Motor neuron (in vitro differentiated cells): ENCODE measurements at regions not wholly inside any gene's neighbourhood (a gene's known extent, or its start where the extent isn't known, plus 50 kb on each side); places are given as distances from the start of the nearest gene placed in this dataset.

Experiments
- ATAC-seq, 8 experiments: fragments of 200-7000 bp; cut with Tn5 transposase; replicated peaks in 6 of 8; 2 replicates each; pipeline ENCODE4 v1.8.0; 2021; ENCODE audit warnings: mild to moderate bottlenecking in 8 of 8, moderate library complexity in 8 of 8
- H3K27ac ChIP-seq, 2 donors: fragments of 250-450 bp; sonication (Bioruptor Pico); 2 replicates each; pipeline ENCODE4 v1.9.0; 2021; ENCODE audit warnings: antibody characterized with exemption in 2 of 2, mild to moderate bottlenecking in 2 of 2, moderate library complexity in 1 of 2
- H3K4me1 ChIP-seq, 2 donors: fragments of 250-450 bp; sonication (Bioruptor Pico); replicated peaks in 1 of 2; 2 replicates each; pipeline ENCODE4 v1.6.1; 2021; ENCODE audit warnings: antibody characterized with exemption in 2 of 2, mild to moderate bottlenecking in 2 of 2, moderate library complexity in 1 of 2
- H3K4me3 ChIP-seq, 5 donors: fragments of 250-450 bp; sonication (Bioruptor Pico); 2 replicates each; pipeline ENCODE4 v1.9.0; 2021; ENCODE audit warnings: antibody characterized with exemption in 5 of 5, mild to moderate bottlenecking in 5 of 5, moderate library complexity in 4 of 5
- WGBS, 10 experiments: fragments of 450-650 bp; shearing (Covaris generic); methylation state at CpG; one replicate each; pipeline ENCODE4 v1.0.0; 2022; 5-methylcytosine and 5-hydroxymethylcytosine counted together
- in situ Hi-C, 9 experiments: fragments of 400-800 bp; cut with MboI; loops; one replicate each; pipeline ENCODE4 v1.15.0; 2021; ENCODE audit warnings: low sequenced_read_pairs in 9 of 9, low pct_unique_long_range_greater_than_20kb in 2 of 9; ENCODE audit not compliant: unreplicated experiment in 9 of 9

DNA sequence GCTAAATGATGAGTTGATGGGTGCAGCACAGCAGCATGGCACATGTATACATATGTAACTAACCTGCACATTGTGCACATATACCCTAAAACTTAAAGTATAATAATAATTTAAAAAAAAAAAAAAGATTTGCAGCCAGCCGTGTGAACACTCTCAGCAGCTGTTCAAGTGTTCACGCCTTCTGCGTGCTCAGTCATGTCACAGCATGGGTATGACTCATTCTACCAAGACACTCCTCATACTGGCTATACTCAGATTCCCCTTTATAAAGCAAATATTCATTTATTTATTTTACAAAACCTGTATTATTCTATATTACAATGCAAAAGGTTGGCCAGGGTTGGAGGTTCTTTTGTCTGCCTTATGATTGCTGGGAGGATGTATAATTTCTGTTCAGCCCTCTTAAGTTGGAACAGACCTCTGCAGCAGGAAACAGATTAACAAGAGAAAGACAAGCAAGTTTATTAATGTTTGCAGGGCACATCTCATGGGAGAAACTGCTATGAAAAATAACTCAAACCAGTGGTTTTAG lies 1230.6 kb upstream of the CHAC2 start:
- ATAC-seq = peak in 2 of 8 experiments; percentile 45

DNA sequence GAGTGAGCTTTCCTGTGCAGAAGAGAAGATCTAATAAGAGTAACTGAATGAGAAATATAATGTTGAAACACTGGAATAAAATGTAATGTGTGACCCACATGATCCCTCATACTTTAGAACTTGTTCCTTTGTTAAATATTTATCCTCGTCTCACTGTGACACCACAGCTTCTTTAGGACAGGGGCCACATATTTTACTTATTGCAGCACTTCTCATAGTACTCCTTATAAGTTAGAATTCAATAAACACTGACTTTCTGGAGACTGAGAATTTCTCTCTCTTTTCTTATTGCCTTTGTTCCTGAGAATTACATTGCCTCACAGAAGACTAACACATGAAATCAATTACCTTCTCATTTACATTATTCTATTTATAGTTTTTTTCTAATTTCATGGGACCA lies 1234.6 kb upstream of the CHAC2 start:
- Histone ChIP-seq H3K4me1 (no peaks in the 10 kb centered on the region), H3K4me3 (no peak overlapping the region), H3K27ac (no peak overlapping the region)
- ATAC-seq = peak in 1 of 8 experiments; percentile 49
- in situ Hi-C loops = no loop called here
- 0 to 100% (median 86%) methylated on average over 1 of the region's 1 CpG; no CpG with 5 or more reads in 7 of the 10 experiments for WGBS, 10 experiments

More for the DNA sequence above, 1230.6 kb upstream of the CHAC2 start:
- WGBS, 10 experiments = 48 to 80% methylated on average over 1 to 2 of the region's 3 CpGs; no CpG with 5 or more reads in 8 of the 10 experiments
- in situ Hi-C loops = no loop called here
- H3K4me1 ChIP-seq = no peaks in the 10 kb centered on the region
- H3K27ac ChIP-seq = no peak overlapping the region
- H3K4me3 ChIP-seq = no peak overlapping the region

DNA sequence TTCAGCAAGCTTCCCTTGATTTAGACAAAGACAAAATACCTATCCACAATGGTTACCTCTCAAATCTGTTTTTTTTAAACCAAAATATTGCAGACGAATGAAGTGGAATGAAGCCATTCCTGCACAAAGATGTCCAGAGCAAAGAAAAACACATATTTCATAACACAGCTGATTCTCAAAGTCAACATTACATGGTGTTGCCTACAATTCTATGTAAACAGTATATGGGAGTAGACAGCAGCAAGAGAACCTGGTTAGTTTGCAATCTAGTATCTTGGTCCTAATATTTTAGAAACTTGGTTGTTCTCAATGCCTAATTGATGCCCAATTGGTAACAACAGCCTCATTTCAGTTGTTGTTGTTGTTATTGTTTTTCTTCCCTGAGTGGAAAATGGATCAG lies 1240.9 kb upstream of the CHAC2 start:
- H3K4me1 ChIP-seq = no peaks in the 10 kb centered on the region
- in situ Hi-C loops = no loop called here
- 0 to 100% (median 100%) methylated on average over 1 of the region's 1 CpG; no CpG with 5 or more reads in 5 of the 10 experiments for WGBS, 10 experiments
- no peak for ATAC-seq
- no peak overlapping the region for H3K27ac ChIP-seq
- H3K4me3 ChIP-seq = no peak overlapping the region

DNA sequence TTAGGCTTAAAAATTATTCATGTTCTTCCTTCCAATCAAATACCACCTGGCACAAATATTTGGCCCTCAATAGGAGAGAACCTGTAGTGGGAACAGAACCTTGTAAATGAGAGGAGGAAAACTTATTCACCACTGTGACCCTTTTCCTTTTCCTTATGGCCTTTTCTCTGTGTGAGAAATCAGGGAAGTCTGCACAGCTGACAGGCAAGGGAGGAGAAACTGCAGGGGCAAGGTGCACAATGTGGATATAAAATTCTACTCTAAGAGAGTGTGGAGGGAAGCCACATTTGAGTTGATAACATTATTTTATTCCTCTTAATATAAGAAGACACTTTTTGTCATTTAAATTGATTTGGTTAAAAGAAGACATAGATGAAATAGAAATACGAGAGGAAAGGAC lies 1247.0 kb upstream of the CHAC2 start:
- 0 to 86% (median 66%) methylated on average over 1 of the region's 1 CpG; no CpG with 5 or more reads in 2 of the 10 experiments for WGBS, 10 experiments
- Histone ChIP-seq H3K4me1 (no peaks in the 10 kb centered on the region), H3K4me3 (no peak overlapping the region), H3K27ac (no peak overlapping the region)
- no peak for ATAC-seq
- in situ Hi-C loops = no loop called here

DNA sequence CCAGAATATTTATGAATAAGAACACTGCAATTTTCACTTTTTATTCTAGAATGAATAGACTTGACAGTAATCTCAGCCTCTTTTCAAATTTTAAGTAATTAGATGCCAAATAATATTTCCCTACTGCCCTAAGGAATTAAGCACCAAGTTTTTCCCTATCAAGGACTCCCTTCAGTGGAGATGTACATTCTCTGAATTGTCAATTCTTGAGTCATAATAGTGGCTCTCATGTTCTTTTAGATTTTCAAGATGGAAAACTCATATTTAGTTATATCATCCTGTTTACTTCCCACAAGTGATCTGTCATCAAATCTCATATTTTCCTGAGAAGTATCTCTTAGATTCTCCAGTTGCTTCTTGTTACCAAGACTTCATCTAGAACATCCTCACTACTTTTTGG lies 1248.9 kb upstream of the CHAC2 start:
- H3K4me3 ChIP-seq = no peak overlapping the region
- no peaks in the 10 kb centered on the region for H3K4me1 ChIP-seq
- no peak for ATAC-seq
- H3K27ac ChIP-seq = no peak overlapping the region
- in situ Hi-C loops = no loop called here

DNA sequence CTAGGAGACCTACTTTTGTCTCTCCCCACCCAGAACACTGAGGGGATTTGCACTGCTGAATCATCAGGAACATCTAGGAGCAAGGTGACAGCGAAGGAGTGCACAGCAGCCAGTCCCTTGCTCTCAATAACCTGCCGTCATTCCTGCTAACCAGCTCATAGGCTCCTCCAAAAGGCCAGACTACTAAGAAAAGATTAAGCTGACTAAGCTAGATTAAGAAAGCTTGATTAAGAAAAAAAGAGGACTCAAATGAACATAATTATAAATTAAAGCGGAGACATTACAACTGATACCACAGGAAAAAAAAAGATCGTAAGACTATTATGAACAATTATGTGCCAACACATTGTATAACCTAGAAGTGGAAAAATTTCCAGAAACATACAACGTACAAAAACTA lies 1254.8 kb upstream of the CHAC2 start:
- WGBS, 10 experiments = 12 to 100% (median 84%) methylated on average over 1 to 5 of the region's 5 CpGs
- Histone ChIP-seq H3K4me3 (no peak overlapping the region), H3K4me1 (no peaks in the 10 kb centered on the region), H3K27ac (no peak overlapping the region)
- no peak for ATAC-seq
- in situ Hi-C loops = no loop called here

DNA sequence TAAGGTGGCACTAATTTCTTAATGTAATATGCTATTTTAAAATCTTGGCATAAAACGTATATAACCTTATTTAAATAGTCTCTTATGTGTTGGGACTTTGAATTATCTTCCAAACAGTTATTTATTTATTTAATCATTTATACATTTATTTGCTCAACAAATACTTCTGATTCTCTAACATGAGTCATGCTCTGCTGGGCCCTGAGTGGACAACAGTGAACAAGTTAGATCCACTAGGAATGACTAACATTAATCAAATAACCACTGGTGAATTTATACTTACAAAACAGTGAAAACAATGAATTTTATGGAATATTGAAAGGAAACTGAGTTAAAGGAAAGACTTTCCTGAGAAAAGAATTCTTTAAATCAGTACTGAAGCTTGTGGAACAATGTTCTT lies 1257.2 kb upstream of the CHAC2 start:
- Histone ChIP-seq H3K4me3 (no peak overlapping the region), H3K4me1 (no peaks in the 10 kb centered on the region), H3K27ac (no peak overlapping the region)
- WGBS, 10 experiments = 0 to 100% (median 83%) methylated on average over 1 of the region's 1 CpG
- in situ Hi-C loops = no loop called here
- no peak for ATAC-seq

DNA sequence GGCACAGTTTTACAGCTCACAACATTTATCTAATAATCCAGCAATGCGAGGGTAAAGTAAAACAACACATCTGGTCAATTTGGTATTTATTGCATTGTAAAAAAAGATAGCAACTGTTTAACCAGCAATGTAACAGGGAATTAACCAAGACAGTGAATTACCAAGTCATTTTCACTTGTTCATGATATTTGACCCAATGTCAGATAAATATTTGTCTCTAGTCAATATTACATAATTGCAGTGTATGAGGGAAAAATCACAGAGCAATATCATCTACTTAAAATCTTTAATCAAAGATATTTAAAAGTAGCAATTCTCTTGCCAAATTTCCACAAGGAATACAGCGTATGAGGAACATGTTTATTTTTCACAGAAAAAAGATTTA lies 1265.1 kb upstream of the CHAC2 start:
- 0 to 100% (median 92%) methylated on average over 1 to 2 of the region's 2 CpGs for WGBS, 10 experiments
- in situ Hi-C loops = loop anchor here in 1 of 9 experiments (10.0 kb wide), 1 partner anchor 62 kb away; no protein-coding TSS in a partner anchor
- Histone ChIP-seq H3K4me1 (no peaks in the 10 kb centered on the region), H3K4me3 (no peak overlapping the region), H3K27ac (no peak overlapping the region)
- no peak for ATAC-seq

DNA sequence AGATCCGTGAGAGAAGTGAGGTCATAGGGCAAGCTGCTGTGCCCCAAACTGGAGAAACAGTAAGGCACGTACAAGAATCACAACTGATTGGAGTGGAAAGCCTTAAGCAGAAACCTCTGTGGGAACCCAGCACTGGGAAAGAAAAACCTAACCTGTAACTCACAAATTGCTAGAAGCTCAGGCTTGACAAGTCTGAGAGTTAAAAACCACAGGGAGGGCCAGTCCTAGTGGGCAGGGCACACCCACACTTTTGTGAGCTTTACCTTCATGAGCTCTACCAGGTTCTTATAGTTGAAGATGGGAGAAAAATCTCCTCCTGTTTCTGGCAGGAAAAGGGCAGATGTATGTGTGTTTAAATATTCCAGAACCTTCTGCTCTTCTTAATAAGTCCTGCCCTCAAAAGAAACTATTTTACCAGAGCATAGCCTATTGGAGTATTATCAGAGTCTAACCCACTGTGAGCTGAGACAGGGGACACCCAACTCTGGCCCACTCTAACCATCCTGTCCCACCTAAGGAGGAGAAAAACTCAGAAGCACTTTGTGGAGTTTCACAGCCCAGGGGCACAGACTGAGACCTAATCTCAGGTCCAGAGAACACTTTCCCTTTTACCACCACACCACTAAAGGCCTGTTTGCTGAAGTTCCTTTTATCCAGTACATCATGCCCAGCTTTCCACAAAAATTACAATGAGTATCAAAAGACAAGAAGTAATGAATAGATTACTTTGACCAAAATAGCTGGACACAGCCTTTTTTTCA lies 1265.7 kb upstream of the CHAC2 start:
- Histone ChIP-seq H3K4me1 (no peaks in the 10 kb centered on the region), H3K27ac (no peak overlapping the region), H3K4me3 (no peak overlapping the region)
- WGBS, 10 experiments = 0 to 100% (median 68%) methylated on average over 1 to 2 of the region's 2 CpGs; no CpG with 5 or more reads in 2 of the 10 experiments
- no peak for ATAC-seq
- in situ Hi-C loops = loop anchor here in 1 of 9 experiments (10.0 kb wide), 1 partner anchor 63 kb away; no protein-coding TSS in a partner anchor

DNA sequence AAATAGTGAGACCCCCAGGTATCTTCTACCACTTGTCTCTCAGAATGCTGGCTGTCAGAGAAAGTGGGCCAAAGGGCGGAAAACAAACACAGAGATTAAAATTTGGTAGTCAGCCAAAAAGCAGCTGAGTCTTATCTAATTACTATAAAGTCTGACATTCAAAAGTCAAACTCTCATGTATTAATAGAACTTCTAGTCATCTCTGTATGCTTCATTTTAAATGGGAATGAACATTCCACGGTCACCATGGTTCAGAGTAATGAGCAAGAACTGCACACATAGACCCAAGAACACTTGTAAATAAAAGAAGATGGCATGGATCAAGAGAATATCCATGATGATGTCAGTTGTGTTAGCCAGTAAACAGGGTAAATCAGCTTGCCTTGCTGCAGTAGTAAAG lies 1267.0 kb upstream of the CHAC2 start:
- WGBS, 10 experiments = 6 to 100% (median 83%) methylated on average over 1 to 2 of the region's 2 CpGs
- Histone ChIP-seq H3K4me1 (no peaks in the 10 kb centered on the region), H3K27ac (no peak overlapping the region), H3K4me3 (no peak overlapping the region)
- in situ Hi-C loops = loop anchor here in 1 of 9 experiments (10.0 kb wide), 1 partner anchor 64 kb away; no protein-coding TSS in a partner anchor
- ATAC-seq = no peak

DNA sequence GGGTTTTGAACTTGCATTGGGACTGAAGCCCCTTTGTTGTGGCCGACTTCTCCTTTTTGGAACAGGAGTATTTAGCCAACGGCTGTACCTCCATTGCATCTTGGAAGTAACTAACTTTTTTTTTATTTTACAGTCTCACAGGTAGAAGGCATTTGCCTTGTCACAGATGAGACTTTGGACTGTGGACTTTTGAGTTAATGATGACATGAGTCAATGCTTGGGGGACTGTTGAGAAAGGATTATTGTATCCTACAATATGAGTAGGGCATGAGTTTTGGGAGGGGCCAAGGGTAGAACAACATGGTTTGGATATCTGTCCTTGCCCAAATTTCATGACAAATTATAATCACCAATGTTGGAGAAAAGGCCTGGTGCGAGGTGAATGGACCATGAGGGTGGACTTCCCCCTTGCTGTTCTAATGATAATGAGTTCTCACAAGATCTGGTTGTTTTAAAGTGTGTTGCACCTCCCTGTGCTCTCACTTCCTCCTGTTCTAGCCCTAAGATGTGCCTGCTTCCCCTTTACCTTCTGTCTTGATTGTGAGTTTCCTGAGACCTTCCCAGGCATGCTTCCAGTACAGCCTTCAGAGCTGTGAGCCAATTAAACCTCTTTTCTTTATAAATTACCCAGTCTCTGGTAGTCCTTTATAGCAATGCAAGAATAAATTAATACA lies 1269.4 kb upstream of the CHAC2 start:
- Histone ChIP-seq H3K27ac (no peak overlapping the region), H3K4me3 (no peak overlapping the region), H3K4me1 (no peaks in the 10 kb centered on the region)
- 0 to 100% (median 53%) methylated on average over 1 to 3 of the region's 3 CpGs; no CpG with 5 or more reads in 4 of the 10 experiments for WGBS, 10 experiments
- ATAC-seq = no peak
- in situ Hi-C loops = no loop called here

DNA sequence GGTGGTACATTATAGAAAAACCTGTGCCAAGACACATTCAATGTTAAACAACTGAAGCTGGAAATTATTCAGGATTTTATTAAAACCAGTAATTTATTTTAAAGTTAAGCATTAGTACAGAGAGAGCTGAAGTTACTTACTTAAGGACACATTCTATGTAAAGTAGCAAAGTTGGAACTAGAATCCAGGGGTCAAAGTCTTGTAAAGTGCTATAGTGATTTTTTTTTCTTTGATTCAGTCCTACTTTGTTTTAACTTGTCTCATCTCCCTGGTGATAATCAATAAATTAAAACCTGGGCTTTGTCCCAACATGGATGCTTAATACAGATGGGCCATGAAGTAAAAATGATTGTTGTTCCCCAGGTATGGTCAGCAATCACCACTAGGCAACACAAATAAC lies 1271.8 kb upstream of the CHAC2 start:
- in situ Hi-C loops = no loop called here
- no peak for ATAC-seq
- Histone ChIP-seq H3K4me3 (no peak overlapping the region), H3K27ac (no peak overlapping the region), H3K4me1 (no peaks in the 10 kb centered on the region)

DNA sequence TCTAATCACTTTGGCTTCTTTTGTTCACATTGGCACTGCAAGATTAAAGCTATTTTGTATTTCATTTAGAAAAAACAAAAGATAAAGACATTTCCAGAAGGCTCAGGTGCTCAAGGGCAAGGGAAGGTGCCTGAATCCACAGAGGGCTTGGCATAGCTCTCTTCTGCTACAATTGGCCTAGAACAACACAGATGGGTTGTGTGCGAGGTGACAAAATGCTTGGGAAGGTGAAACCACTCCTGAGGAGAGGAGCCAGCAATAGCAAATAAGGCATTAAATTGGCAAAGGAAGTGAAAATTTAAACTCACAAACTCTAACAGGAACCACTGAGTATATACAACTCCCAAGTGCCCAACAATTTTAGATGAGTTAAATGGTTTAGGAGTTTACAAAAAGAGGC lies 1290.4 kb upstream of the CHAC2 start:
- no peak overlapping the region for H3K27ac ChIP-seq
- no peak overlapping the region for H3K4me3 ChIP-seq
- ATAC-seq = no peak
- in situ Hi-C loops = no loop called here
- 0 to 100% (median 86%) methylated on average over 1 of the region's 1 CpG; no CpG with 5 or more reads in 5 of the 10 experiments for WGBS, 10 experiments
- H3K4me1 ChIP-seq = no peaks in the 10 kb centered on the region
